ENCODE measurements at regions not wholly inside any gene's neighbourhood (a gene's known extent, or its start where the extent isn't known, plus 50 kb on each side); places are given as distances from the start of the nearest gene placed in this dataset.
A peak's percentile ranks its signal among the peaks of the same experiment; 100 is the strongest.

DNA sequence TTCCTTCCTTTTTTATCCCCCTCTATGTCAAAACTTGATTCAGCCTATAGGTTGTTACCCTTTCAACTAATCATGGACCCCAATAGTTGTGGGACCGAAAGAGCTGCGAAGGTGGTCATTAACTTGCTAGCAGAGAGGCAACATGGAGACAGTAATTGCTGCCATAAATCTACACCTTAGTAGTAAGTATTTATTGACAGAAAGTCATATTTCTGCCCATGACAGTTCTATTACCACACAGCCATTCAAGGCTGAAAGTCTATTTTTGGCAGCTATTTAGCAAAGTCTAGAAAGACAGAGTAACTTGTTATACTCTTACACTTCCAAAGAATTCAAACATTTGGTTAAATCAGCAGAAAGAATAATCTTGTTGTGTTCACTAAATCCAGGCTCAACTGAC lies 236.2 kb downstream of the PRELID2 start:
- Mint-ChIP-seq H3K4me1 (ENCODE audit: unreplicated experiment) (no peaks in the 10 kb centered on the region), H3K36me3 (no peaks in the 10 kb centered on the region), H3K27me3 (no peaks in the 10 kb centered on the region), H3K27ac (no peak overlapping the region), H3K9me3 (no peaks in the 10 kb centered on the region), H3K4me3 (no peak overlapping the region)
- TF ChIP-seq, protein P1, sequence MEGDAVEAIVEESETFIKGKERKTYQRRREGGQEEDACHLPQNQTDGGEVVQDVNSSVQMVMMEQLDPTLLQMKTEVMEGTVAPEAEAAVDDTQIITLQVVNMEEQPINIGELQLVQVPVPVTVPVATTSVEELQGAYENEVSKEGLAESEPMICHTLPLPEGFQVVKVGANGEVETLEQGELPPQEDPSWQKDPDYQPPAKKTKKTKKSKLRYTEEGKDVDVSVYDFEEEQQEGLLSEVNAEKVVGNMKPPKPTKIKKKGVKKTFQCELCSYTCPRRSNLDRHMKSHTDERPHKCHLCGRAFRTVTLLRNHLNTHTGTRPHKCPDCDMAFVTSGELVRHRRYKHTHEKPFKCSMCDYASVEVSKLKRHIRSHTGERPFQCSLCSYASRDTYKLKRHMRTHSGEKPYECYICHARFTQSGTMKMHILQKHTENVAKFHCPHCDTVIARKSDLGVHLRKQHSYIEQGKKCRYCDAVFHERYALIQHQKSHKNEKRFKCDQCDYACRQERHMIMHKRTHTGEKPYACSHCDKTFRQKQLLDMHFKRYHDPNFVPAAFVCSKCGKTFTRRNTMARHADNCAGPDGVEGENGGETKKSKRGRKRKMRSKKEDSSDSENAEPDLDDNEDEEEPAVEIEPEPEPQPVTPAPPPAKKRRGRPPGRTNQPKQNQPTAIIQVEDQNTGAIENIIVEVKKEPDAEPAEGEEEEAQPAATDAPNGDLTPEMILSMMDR (conservative IDR thresholded peaks at IDR 0.05) = no peak
- DNase-seq (ENCODE audit: extremely low spot score, unreplicated experiment) = no peak

- H3K4me3 Mint-ChIP-seq = peak overlapping the region; percentile 24
- TF ChIP-seq, protein P1 (conservative IDR thresholded peaks at IDR 0.05) = no peak
- no peaks in the 10 kb centered on the region for H3K27me3 Mint-ChIP-seq
- peak overlapping the region; percentile 6 for H3K27ac Mint-ChIP-seq
- no peaks in the 10 kb centered on the region for H3K36me3 Mint-ChIP-seq
- no peaks in the 10 kb centered on the region for H3K4me1 Mint-ChIP-seq (ENCODE audit: unreplicated experiment)
- no peak for DNase-seq (ENCODE audit: extremely low spot score, unreplicated experiment)
- no peaks in the 10 kb centered on the region for H3K9me3 Mint-ChIP-seq
Measured at GRCh38 chr5:145598184-145598583, 237.0 kb downstream of the PRELID2 start.

DNA sequence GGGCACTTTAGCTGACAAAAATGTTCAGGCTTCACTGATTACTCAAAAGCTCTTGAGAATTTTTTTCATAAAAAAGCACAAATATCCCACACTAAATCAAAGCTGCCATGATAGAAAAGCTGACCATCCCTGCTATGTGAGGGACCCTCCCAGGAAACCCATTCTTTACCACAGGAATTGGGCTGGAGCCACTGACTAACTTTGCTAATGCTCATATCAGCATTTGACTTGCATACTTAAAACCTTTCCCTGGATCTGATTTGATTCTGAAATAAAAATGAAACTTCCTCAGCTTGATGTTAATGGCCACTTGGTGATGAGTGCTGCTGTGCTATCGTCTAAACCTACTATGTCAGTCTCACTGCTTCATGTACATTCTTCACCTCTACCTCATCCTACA lies 243.6 kb downstream of the PRELID2 start:
- Mint-ChIP-seq H3K4me1 (ENCODE audit: unreplicated experiment) (peaks cover 7% of the 10 kb centered on the region), H3K27ac (no peak overlapping the region), H3K27me3 (no peaks in the 10 kb centered on the region), H3K4me3 (no peak overlapping the region), H3K9me3 (no peaks in the 10 kb centered on the region), H3K36me3 (no peaks in the 10 kb centered on the region)
- no peak for DNase-seq (ENCODE audit: extremely low spot score, unreplicated experiment)
- TF ChIP-seq, protein P1 (conservative IDR thresholded peaks at IDR 0.05) = no peak

GRCh38 chr5:145589063-145589462 lies 246.1 kb downstream of the PRELID2 start:
- H3K27ac Mint-ChIP-seq = no peak overlapping the region
- DNase-seq (ENCODE audit: extremely low spot score, unreplicated experiment) = no peak
- no peaks in the 10 kb centered on the region for H3K27me3 Mint-ChIP-seq
- H3K4me1 Mint-ChIP-seq (ENCODE audit: unreplicated experiment) = peaks cover 10% of the 10 kb centered on the region
- H3K36me3 Mint-ChIP-seq = no peaks in the 10 kb centered on the region
- no peaks in the 10 kb centered on the region for H3K9me3 Mint-ChIP-seq
- TF ChIP-seq, protein P1 (conservative IDR thresholded peaks at IDR 0.05) = no peak
- H3K4me3 Mint-ChIP-seq = no peak overlapping the region

DNA sequence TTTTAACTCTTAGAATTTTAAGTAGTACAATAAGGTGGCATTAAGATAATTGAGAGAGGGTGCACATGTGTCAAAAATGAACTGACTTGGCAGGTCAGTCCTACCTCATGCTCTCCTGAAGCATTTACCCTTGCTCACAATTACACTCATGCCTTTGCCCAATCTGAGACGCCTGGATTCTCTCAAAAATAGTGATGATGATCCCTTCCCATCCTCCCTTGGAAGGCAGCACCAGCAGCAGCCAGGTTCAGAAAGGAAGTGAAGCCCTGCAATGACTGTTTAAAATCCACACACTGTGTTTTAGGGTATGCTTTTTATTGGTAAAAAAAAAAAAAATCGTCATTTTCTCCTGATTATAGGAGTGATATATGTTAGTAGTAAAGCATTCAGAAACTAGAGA lies 246.6 kb downstream of the PRELID2 start:
- no peaks in the 10 kb centered on the region for H3K27me3 Mint-ChIP-seq
- H3K9me3 Mint-ChIP-seq = no peaks in the 10 kb centered on the region
- no peaks in the 10 kb centered on the region for H3K36me3 Mint-ChIP-seq
- no peak overlapping the region for H3K27ac Mint-ChIP-seq
- no peak for DNase-seq (ENCODE audit: extremely low spot score, unreplicated experiment)
- peaks cover 10% of the 10 kb centered on the region for H3K4me1 Mint-ChIP-seq (ENCODE audit: unreplicated experiment)
- TF ChIP-seq, protein P1 (conservative IDR thresholded peaks at IDR 0.05) = no peak
- H3K4me3 Mint-ChIP-seq = no peak overlapping the region

DNA sequence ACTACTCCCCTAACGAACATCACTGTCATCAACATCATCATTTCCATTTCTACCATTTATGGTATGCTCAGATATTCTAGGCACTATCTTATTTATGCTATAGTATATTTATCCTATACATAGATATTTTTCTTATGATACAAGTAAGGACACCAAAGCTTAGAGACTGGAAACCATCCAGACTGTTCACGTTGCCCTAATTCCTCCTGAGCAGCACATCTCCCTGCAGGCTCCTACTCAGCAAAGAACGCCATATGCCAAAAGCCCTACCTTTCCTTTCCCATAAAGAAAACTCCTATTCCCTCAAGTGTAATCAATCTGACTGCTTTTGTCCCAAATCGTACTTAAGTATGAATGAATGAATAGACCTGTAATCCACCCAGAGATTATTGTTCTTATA lies 247.0 kb downstream of the PRELID2 start:
- no peak overlapping the region for H3K4me3 Mint-ChIP-seq
- H3K36me3 Mint-ChIP-seq = no peaks in the 10 kb centered on the region
- no peak for DNase-seq (ENCODE audit: extremely low spot score, unreplicated experiment)
- no peaks in the 10 kb centered on the region for H3K9me3 Mint-ChIP-seq
- H3K4me1 Mint-ChIP-seq (ENCODE audit: unreplicated experiment) = peaks cover 10% of the 10 kb centered on the region
- no peaks in the 10 kb centered on the region for H3K27me3 Mint-ChIP-seq
- H3K27ac Mint-ChIP-seq = no peak overlapping the region
- TF ChIP-seq, protein P1 (conservative IDR thresholded peaks at IDR 0.05) = no peak
